RKO (cell line): ENCODE measurements at regions not wholly inside any gene's neighbourhood (a gene's known extent, or its start where the extent isn't known, plus 50 kb on each side); places are given as distances from the start of the nearest gene placed in this dataset.
"Not testable (repeated sequence)": the region's sequence is repeated elsewhere in the genome, so short reads cannot be mapped to it uniquely, and the experiment has no call there.

Source experiments
- DNase-seq: peaks from one replicate; pipeline ENCODE4 v3.0.0-alpha.2; 2016; ENCODE audit warnings: low spot score

DNA sequence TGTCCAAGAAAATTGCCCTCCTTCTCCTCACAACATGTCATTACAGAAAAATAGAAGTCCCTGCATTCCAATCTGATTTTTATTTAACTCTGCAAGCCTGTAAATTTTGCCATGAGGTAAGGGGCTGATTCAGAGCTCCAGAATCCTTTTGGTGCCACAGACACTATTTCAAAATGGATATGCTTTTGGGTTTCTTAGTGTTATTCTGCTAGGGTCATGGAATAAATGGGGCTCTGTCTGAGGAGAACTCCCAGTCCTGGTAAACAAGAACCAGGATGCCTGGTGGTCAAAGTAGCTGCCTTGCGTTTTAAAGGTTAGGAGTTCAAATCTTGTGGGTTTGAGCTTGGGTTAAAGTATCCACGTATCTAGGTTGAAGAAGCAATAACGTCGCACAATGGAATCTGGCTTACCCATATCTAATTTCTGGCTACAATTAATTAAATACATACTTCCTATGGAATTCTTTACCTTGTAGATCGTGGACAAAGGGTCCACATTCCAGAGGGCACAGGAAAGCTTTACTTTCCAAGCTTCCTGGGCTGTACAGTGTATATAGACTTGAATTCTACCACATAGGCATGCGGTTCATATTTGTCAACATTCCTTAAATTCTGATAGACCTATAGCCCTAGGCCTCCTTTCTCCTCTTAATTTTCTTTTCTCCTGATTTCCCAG is 98.0 kb upstream of the CDC42BPA start:
- DNase-seq = no peak

GRCh38 chr1:227415115-227415790 is 97.0 kb upstream of the CDC42BPA start:
- no peak for DNase-seq

DNA sequence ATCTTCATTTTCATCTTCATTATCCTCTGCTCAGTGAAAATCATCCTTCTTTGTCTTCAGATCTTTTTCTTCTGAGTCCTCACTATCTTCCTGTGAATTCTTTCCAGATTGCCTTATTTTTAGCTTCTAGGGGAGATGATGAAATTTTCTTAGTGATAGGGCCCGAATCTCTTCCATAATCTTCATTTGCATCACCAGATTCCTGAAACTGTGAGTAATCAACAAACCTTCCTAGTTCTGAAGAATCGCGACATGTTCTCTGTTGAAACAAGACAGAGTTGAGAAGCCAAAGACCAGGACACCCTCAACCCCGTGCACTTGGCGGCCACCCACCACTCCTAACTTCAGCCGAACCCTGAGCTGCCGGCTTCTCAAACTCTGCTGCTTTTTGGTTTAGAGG is 92.8 kb upstream of the CDC42BPA start:
- no peak for DNase-seq

- not testable (repeated sequence) for DNase-seq
Measured at GRCh38 chr1:227406332-227406731, 88.0 kb upstream of the CDC42BPA start.

DNA sequence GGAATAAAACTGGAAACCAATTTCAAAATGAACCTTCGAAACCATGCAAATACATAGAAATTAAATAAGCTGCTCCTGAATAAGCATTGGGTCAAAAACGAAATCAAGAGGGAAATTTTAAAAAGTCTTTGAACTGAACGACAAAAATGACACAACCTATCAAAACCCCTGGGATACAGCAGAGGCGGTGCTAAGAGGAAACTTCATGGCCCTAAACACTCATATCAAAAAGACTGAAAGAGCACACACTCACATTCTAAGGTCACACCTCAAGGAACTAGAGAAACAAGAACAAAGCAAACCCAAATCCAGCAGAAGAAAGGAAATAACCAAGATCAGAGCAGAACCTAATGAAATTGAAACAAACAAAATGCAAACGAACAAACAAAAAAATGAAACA is 85.2 kb upstream of the CDC42BPA start:
- DNase-seq = no peak

DNA sequence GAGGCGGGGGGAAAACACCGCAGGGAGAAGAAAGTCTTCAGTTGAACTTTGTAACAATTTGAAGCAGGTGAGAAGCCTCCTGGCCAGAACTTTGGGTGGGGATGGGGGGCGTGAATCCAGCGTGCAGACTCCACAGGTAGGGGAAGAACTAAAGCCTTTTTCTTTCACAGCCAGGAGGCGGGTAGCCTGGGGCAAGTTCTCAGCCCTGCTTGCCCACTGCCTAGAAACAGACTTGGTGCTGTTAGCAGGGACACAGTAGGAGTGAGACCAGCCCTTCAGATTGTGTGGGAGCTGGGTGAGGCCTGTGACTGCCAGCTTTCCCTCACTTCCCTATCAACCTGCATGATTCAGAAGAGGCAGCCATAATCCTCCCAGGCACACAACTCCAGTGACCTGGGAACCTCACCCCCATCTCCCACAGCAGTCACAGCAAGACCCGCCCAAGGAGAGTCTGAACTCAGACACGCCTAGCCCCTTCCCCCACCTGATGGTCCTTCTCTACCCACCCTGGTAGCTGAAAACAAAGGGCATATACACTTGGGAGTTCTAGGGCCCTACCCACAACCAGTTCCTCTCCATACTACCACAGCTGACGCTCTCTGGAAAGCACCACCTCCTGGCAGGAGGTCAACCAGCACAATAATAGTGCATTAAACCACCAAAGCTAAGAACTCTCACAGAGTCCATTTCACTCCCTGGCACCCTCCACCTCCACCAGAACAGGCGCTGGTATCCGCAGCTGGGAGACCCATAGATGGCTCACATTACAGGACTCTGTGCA is 83.5 kb upstream of the CDC42BPA start:
- no peak for DNase-seq

DNA sequence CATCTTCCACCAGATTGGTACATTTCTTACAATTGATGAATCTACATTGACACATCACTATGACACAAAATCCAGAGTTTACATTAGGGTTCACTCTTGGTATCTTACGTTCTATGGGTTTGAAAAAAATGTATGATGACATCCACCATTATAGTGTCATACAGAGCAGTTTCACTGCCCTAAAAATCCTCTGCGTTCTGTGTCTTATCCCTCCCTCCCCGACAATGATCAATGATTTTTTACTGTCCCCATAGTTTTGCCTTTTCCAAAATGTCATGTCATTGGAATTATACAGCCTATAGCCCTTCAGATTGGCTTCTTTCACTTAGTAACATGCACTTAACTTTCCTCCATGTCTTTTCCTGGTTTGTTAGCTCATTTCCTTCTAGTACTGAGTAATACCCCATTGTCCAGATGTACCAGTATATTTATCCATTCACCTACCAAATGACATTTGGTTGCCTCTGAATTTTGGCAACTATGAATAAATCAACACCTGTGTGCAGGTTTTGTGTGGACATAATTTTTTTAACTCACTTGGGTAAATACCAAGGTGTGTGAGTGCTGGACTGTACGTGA is 80.9 kb upstream of the CDC42BPA start:
- no peak for DNase-seq

- DNase-seq = no peak
Measured at GRCh38 chr1:227397354-227397978, 79.2 kb upstream of the CDC42BPA start.

- no peak for DNase-seq
Measured at GRCh38 chr1:227396539-227397353, 78.5 kb upstream of the CDC42BPA start.

DNA sequence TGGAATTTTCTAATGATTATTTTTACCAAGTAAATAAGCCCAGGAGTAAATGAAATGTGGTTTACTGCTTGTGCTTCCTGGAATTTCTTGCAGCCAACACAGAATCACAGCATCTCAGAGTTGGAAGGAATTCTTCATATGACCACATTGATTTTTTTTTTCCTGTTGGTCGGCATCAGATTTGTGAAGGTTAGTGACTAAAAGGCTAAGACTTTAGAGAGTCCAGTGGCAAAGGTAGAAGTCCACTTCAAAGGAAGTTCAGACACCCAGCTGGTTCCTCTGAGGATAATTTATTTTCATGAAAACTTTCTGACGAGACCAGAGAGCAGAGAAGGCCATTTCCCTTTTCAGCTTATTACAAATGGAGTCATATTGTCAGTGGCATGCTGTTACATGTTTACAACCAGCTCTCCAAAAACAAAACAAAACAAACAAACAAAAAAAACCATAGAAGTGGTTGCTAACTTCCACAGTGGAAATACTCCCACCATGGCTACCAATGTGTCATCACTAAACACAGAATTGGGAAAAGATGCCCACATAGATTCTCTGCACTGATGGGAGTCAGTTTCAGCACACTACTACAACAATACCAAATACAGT is 77.2 kb upstream of the CDC42BPA start:
- DNase-seq = no peak

DNA sequence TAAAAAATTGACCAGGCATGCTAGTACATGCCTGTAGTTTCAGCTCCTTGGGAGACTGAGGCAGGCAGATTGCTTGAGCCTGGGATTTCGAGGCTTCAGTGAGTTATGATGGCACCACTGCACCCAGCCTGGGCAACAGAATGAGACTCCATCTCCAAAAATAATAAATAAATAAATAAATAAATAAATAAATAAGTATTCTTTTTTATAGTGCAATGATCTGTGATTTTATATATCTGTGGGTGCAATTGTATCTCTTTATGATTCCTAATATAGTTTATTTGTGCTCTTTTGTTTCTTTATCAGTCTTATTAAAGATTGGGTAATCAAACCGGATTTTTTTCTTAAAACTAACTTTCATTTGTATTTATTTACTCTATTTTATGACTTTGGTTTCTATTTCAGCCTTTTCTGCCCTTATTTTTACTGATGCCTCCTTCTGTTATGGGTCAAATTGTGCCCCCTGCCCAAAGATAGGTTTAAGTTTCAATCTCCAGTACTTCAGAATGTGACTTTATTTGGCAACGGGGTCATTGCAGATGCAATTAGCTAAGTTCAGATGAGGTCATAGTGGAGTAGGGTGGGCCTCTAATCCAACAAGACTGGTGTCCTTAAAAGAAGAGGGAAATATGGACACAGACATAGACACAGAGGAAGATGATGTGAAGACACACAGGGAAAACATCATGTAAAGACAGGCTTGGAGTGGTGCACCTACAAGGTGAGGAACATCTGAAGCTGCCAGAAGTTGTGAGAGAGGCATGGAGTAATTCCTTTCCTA is 74.9 kb upstream of the CDC42BPA start:
- DNase-seq = no peak

GRCh38 chr1:227391879-227392278 is 73.6 kb upstream of the CDC42BPA start:
- DNase-seq = no peak

- no peak for DNase-seq
Measured at GRCh38 chr1:227391211-227391610, 72.9 kb upstream of the CDC42BPA start.

DNA sequence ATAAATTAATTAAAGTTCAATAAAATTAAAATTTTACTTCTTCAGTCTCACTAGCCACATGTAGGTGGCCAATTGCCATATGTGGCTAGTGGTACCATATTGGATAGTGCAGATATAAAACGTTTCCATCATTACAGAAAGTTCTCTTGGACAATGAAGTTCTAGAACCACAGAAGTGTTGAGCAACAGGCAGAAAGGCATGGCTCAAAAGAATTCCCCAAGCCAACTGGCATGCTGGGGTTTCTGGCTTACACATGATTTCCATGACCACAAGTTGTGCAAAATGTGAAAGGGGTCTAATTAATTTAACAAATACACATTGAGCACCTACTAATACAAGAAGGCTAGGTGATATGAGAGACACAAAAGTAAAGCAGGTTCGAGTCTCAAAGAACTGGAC is 72.2 kb upstream of the CDC42BPA start:
- no peak for DNase-seq

DNA sequence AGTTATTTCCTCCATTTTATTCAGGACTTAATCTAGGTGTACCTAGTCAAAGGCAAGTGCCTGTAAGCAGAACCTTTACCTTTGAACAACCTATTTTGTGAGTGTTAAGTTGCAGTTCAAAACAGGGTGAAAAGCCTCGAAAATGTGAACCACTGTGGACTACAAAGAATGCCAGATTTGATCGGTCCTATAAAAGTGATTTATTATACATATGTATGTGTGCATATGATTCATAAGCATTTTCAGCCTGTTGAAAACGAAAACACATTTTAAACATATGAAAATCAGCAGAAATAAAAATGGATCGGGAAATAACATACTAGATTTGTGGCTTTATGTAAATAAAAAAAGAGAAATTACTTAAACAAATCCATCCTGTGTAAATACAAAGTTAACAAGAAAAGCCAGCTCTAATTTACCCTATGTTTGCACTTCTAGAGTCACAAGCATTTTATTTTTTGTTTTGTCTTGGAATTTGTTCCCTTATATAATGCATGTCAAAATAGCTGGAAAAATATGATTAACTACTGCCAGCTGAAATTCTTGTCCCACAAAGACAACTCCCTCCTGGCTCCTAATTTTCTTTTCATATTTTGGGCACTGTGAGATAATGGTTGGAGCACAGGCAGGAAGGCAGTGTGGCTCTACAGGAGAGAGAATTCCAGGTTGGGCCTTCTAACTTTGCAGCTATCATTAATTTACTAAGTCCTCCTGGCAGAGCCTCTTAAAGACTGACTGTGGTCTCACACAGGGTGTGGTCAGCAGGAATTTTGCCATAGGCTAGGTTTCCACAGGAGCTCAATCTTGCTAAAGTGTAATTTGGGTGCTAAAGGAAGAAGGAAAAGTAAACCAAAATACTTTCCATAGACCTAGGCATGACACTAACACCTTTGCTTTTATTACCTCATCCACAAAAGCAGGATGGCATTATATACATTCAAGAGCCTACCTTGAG is 70.2 kb upstream of the CDC42BPA start:
- no peak for DNase-seq

DNA sequence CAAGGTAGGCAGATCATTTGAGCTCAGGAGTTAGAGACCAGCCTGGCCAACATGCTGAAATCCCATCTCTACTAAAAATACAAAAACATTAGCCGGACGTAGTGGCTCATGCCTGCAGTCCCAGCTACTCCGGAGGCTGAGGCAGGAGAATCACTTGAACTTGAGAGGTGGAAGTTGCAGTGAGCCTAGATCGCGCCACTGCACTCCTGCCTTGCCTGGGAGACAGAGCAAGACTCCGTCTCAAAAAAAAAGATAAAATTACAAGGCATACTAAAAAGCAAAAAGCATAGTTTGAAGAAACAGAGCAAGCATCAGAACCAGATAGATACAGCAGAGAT is 61.2 kb upstream of the CDC42BPA start:
- no peak for DNase-seq

DNA sequence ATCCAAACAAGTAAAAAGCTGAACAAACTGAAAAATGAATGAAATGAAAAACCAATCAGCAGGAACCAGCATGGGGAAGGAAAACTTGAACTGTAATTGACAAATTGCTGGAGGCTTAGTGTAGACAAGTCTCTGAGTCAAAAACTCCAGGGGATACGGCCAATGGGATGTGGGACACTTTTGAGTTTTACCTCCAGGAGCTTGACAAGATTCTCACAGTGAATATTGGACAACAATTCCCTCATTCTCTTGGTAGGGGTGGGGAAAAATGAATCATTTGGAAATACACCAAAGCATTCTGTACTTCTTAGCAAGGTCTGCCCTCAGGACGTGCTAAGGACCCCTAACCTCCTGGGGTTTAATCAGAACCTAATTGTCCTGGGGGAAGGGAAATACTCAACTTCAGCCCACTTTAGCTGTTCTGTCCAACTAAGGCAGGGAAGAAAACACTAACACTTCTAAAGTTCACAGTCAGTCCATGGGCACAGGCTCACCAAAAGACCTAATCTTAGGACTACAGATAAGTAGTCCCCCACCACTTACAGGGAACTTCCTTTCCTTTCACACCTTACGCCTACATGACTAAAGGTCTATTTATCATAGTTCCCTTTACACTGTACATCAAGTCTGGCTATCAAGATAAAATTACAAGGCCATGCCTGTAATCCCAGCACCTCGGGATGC is 60.7 kb upstream of the CDC42BPA start:
- DNase-seq = no peak

DNA sequence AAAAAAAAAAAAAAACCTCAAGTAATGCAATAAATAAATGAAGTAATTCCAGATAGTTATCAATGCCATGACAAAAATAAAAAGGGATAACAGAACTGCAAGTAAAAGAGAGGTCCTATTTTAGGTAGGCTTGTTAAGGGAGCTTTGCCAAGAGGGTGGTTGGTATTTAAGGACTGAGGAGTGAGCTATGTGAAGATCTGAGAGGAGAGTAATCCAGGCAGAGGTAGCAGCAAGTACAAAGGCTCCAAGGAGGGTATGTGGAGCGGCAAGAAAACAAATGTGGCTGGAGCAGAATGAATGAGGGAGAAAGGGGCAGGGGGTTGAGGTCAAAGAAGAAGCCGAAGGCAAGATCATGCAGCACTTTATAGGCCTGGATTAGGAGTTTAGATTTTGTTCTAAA is 59.9 kb upstream of the CDC42BPA start:
- DNase-seq = no peak

DNA sequence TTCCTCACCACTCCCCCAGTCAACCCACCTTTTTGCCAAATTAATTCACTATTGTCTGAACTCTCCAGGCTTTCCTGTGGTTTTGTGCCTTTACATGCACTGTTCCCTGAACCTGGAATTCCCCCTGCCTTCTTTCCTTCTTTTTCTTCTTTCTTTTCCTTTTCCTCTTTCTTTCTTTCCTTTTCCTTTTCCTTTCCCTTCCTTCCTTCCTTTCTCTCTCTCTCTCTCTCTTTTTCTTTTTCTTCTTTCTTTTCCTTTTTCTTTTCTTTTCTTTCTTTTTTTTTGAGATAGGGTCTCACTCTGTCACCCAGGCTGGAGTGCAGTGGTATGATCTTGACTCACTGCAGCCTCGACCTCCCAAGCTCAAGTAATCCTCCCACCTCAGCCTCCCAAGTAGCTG is 56.6 kb upstream of the CDC42BPA start:
- DNase-seq = no peak
